Kidney (tissue), 13 donors: ENCODE measurements at regions not wholly inside any gene's neighbourhood (a gene's known extent, or its start where the extent isn't known, plus 50 kb on each side); places are given as distances from the start of the nearest gene placed in this dataset.

Experiments
- DNase-seq, 5 donors: peaks; one replicate each; pipeline ENCODE4 v3.0.0-alpha.2; 2013 to 2020
- FAIRE-seq: peaks from 2 replicates; lab custom pipeline; 2012; peaks lifted over from hg19 to GRCh38; lab: Jason Lieb, UNC
- H3K27ac ChIP-seq, 2 donors: one replicate each; pipeline ENCODE4 v1.7.0; 2013; ENCODE audit warnings: low read depth in 2 of 2, low read length in 2 of 2, inconsistent platforms in 1 of 2
- H3K27me3 ChIP-seq: one replicate; pipeline ENCODE4 v1.7.1; 2013; ENCODE audit warnings: low read length, inconsistent platforms; ENCODE audit not compliant: control insufficient read depth, insufficient read depth
- H3K36me3 ChIP-seq, 3 donors: one replicate each; pipeline versions ENCODE4 v1.7.0 to v1.7.1; 2013; ENCODE audit warnings: low read length in 3 of 3, control low read depth in 1 of 3, inconsistent platforms in 1 of 3; ENCODE audit not compliant: insufficient read depth in 3 of 3, control insufficient read depth in 2 of 3
- H3K4me1 ChIP-seq, 3 donors: one replicate each; pipeline versions ENCODE4 v1.7.0 to v1.7.1; 2013; ENCODE audit warnings: low read length in 3 of 3, inconsistent platforms in 1 of 3, low read depth in 1 of 3; ENCODE audit not compliant: control insufficient read depth in 2 of 3, insufficient read depth in 2 of 3
- H3K4me3 ChIP-seq, 3 donors: one replicate each; pipeline versions ENCODE4 v1.7.0 to v1.8.1; 2013; ENCODE audit warnings: low read length in 3 of 3, control low read depth in 1 of 3, inconsistent platforms in 1 of 3
- H3K9ac ChIP-seq, 3 donors: one replicate each; pipeline versions ENCODE4 v1.7.0 to v1.7.1; 2013; ENCODE audit warnings: low read length in 3 of 3, control low read depth in 1 of 3, inconsistent platforms in 1 of 3
- H3K9me3 ChIP-seq, 3 donors: one replicate each; pipeline versions ENCODE4 v1.7.0 to v1.7.1; 2013; ENCODE audit warnings: low read length in 3 of 3, control low read depth in 1 of 3, inconsistent platforms in 1 of 3; ENCODE audit not compliant: control insufficient read depth in 2 of 3, insufficient read depth in 1 of 3
- intact Hi-C: fragments of 100-400 bp; cut with DNase I; formaldehyde crosslinking; loops from one replicate; pipeline ENCODE4 v1.11.1; 2022
- TF ChIP-seq, protein P1 (sequence below): IDR thresholded peaks from 3 replicates; pipeline ENCODE4 v1.5.1; 2012; ENCODE audit warnings: mild to moderate bottlenecking, moderate library complexity, borderline replicate concordance; ENCODE audit not compliant: insufficient read depth; ENCODE audit errors: extremely low read depth
- donor health status: control.
- donor health status: control.
- donor health status: control.
- donor health status: control.
- donor health status: control.
- donor health status: DM: yes; HTN: yes; CAD: no.
- donor health status: Normal renal cell carcinoma (clear cell type).

DNA sequence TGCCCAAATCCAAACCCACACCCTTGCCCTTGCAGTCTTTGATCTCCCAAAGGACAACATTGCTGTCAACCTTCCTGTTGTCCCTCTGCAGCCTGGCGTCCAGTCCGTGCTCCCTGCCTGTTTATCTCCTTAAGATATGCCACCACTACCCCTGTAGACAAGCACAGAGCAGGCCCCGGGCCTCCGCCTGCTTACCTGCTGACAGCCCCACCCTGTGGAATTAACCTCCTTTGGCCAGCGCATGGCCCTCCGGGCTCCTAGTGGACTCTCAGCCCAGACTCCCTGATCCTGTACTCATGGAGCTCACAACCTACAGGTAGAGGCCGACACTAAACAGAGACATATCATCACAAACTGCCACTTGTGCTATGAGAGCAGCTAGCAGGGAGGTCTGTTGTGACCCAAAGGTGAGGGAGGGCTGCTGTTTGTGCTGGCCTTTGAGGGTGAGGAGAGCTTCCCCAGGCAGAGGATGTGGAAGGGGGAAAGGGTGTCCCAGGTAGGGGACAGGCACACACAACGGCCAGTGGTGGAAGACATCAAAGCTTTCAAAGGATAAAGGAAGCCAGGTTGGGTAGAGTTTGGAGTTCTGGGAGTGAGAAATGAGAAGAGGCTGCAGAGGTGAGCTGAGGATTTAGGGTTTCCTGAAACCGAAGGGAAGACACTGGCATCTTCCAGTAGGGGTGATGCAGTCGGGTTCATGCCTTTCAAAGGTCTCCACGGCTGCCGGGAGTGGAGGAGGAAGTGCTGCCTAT lies 174.5 kb upstream of the ZMIZ1 start:
- no peak overlapping the region for H3K9ac ChIP-seq
- TF ChIP-seq, protein P1, sequence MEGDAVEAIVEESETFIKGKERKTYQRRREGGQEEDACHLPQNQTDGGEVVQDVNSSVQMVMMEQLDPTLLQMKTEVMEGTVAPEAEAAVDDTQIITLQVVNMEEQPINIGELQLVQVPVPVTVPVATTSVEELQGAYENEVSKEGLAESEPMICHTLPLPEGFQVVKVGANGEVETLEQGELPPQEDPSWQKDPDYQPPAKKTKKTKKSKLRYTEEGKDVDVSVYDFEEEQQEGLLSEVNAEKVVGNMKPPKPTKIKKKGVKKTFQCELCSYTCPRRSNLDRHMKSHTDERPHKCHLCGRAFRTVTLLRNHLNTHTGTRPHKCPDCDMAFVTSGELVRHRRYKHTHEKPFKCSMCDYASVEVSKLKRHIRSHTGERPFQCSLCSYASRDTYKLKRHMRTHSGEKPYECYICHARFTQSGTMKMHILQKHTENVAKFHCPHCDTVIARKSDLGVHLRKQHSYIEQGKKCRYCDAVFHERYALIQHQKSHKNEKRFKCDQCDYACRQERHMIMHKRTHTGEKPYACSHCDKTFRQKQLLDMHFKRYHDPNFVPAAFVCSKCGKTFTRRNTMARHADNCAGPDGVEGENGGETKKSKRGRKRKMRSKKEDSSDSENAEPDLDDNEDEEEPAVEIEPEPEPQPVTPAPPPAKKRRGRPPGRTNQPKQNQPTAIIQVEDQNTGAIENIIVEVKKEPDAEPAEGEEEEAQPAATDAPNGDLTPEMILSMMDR: no peak
- no peak overlapping the region for H3K27ac ChIP-seq
- H3K9me3 ChIP-seq: no peaks in the 10 kb centered on the region
- FAIRE-seq: no peak
- H3K27me3 ChIP-seq: no peaks in the 10 kb centered on the region
- no peak for DNase-seq
- no peak overlapping the region for H3K4me3 ChIP-seq
- H3K36me3 ChIP-seq: no peaks in the 10 kb centered on the region
- H3K4me1 ChIP-seq: no peaks in the 10 kb centered on the region
- intact Hi-C loops: no loop called here

DNA sequence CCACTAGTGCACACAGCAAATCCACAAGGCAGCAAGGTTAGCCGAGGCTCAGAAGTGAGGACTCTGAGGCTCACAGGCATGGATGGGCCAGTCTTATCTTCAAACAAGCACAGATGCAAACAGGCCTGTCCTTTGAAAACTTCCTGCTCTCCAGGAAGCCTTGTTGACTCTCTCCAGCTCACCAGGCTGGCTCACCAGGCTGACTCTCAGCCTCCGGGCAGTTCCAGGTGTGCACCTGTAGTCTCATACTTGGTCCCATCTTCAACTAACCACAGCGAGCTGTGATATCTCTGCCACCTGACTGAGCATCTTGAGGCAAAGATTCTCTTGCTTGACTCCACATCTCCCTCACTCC lies 173.9 kb upstream of the ZMIZ1 start:
- FAIRE-seq (no peak), DNase-seq (no peak)
- no peak overlapping the region for H3K27ac ChIP-seq
- no peak overlapping the region for H3K9ac ChIP-seq
- H3K9me3 ChIP-seq: no peaks in the 10 kb centered on the region
- no peaks in the 10 kb centered on the region for H3K27me3 ChIP-seq
- H3K36me3 ChIP-seq: no peaks in the 10 kb centered on the region
- TF ChIP-seq, protein P1: no peak
- intact Hi-C loops: no loop called here
- no peak overlapping the region for H3K4me3 ChIP-seq
- no peaks in the 10 kb centered on the region for H3K4me1 ChIP-seq

DNA sequence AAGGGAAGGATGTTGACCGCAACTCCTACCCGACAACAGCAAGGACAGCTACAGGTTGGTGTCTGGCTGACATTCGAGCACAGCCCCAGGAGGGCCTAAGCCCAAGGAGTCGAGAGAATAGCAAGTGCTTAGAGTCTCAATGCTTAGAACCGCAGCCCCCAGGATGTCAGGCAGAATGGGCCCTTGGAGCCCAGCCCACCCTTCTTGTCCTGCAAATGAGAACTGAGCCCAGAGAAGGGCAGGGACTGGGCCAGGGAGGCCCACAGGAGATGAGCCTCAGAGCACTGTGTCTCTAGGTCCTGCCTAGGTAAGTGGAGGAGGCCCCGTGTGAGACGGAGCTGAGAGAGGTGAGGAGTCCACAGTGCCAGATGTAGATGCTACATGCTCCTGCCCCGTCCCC lies 173.3 kb upstream of the ZMIZ1 start:
- Histone ChIP-seq H3K4me1 (no peaks in the 10 kb centered on the region), H3K9ac (no peak overlapping the region), H3K9me3 (no peaks in the 10 kb centered on the region), H3K4me3 (no peak overlapping the region), H3K27me3 (no peaks in the 10 kb centered on the region), H3K36me3 (no peaks in the 10 kb centered on the region), H3K27ac (no peak overlapping the region)
- TF ChIP-seq, protein P1: no peak
- FAIRE-seq: no peak
- intact Hi-C loops: no loop called here
- no peak for DNase-seq
